Sigmoid colon (tissue), 6 donors: ENCODE measurements at regions not wholly inside any gene's neighbourhood (a gene's known extent, or its start where the extent isn't known, plus 50 kb on each side); places are given as distances from the start of the nearest gene placed in this dataset.

Experiments
- DNase-seq: peaks from one replicate; pipeline ENCODE4 v3.0.0-alpha.2; 2019
- H3K27ac ChIP-seq, 4 donors: fragments of 200-600 bp; sonication (generic); one replicate each; pipeline ENCODE4 v1.5.1; 2016 to 2019; ENCODE audit warnings: mild to moderate bottlenecking in 1 of 4
- H3K27me3 ChIP-seq, 3 donors: fragments of 200-600 bp; sonication (generic); one replicate each; pipeline ENCODE4 v1.5.1; 2019; ENCODE audit warnings: mild to moderate bottlenecking in 1 of 3
- H3K36me3 ChIP-seq, 4 donors: fragments of 200-600 bp; sonication (generic); one replicate each; pipeline ENCODE4 v1.5.1; 2016 to 2019
- H3K4me1 ChIP-seq, 4 donors: fragments of 200-600 bp; sonication (generic); one replicate each; pipeline ENCODE4 v1.5.1; 2017 to 2019
- H3K4me3 ChIP-seq, 4 donors: fragments of 200-600 bp; sonication (generic); one replicate each; pipeline ENCODE4 v1.5.1; 2017 to 2019; ENCODE audit warnings: mild to moderate bottlenecking in 2 of 4, moderate library complexity in 1 of 4
- H3K9me3 ChIP-seq, 4 donors: fragments of 200-600 bp in 3 of 4; sonication (generic) in 3 of 4; one replicate each; pipeline versions ENCODE4 v1.5.1 to v1.6.1; 2013 to 2019
- CTCF ChIP-seq, 4 experiments: fragments of 450-650 bp in 3 of 4; fragments of 200-600 bp in 1 of 4; IDR thresholded peaks; one replicate each; pipeline ENCODE4 v1.5.1; 2016 to 2019; ENCODE audit warnings: antibody characterized with exemption in 4 of 4, mild to moderate bottlenecking in 3 of 4, moderate library complexity in 2 of 4
- EP300 ChIP-seq, 4 donors: sonication (generic); formaldehyde crosslinking; IDR thresholded peaks; one replicate each; pipeline ENCODE4 v1.6.1; 2017; ENCODE audit warnings: antibody characterized with exemption in 4 of 4
- POLR2A ChIP-seq, 2 donors: fragments of 450-650 bp; IDR thresholded peaks; one replicate each; pipeline ENCODE4 v1.6.1; 2016; ENCODE audit warnings: antibody characterized with exemption in 2 of 2, mild to moderate bottlenecking in 2 of 2, moderate library complexity in 2 of 2
- POLR2AphosphoS5 ChIP-seq, 4 donors: sonication (generic); formaldehyde crosslinking; IDR thresholded peaks; one replicate each; pipeline ENCODE4 v1.6.1; 2017; ENCODE audit warnings: antibody characterized with exemption in 4 of 4
- WGBS, 2 donors: extraction: QIAGEN DNeasy Blood & Tissue Kit; methylation state at CpG; one replicate each; pipeline ENCODE4 v1.1.7; 2013; 5-methylcytosine and 5-hydroxymethylcytosine counted together
- intact Hi-C: fragments of 100-400 bp; cut with DNase I; formaldehyde crosslinking; loops from one replicate; pipeline ENCODE4 v1.15.1; 2023
- donor health status: healthy with polysubstance abuse.
- donor health status: healthy.

GRCh38 chr2:152827944-152828343, 109.5 kb downstream of the ARL6IP6 start:
- WGBS, 2 donors, result 88 to 90% methylated on average over 5 of the region's 5 CpGs
- intact Hi-C loops, result no loop called here
- no peaks in the 10 kb centered on the region for H3K9me3 ChIP-seq

DNA sequence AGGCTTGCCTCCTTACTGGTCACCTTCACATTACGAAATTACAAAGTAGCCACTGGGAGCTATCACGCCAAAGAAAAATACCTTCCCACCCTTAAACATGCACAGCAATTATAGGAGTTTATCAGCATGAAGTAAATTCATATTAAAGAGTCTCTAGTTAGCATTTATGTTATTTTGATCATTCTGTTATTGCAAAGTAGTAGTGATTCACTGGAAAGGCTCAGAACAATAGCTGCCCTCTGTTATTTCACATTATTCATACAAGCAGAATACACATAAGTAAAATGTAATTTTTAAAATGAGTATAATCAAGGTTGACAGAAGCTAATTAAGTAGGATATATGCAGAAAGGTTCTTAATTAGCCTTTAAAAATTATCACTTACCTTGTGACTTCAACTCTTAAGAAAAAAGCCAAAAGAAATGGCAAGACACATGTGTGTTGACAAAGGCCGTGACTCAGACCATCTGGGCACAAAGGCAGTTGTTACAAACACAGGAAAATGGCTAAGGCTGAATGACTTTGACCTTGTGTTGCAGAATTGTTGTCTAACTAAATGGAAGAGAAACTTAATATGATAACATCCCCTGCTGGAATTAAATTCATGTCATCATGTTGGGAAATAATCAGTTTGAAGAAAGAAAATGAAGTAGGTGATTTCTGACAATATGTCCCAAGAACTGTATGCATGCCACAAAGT, 108.3 kb downstream of the ARL6IP6 start:
- 73 to 75% methylated on average over 3 of the region's 3 CpGs for WGBS, 2 donors
- Histone ChIP-seq H3K27ac (peak overlapping the region in 2 of 4 donors; percentile 60 to 68), H3K9me3 (no peaks in the 10 kb centered on the region), H3K4me3 (no peak overlapping the region), H3K27me3 (no peaks in the 10 kb centered on the region), H3K4me1 (peaks cover 0 to 49% (median 32%) of the 10 kb centered on the region in 4 donors), H3K36me3 (no peaks in the 10 kb centered on the region)
- no peak for TF ChIP-seq EP300 (IDR thresholded peaks at IDR 0.05)
- TF ChIP-seq POLR2AphosphoS5 (IDR thresholded peaks at IDR 0.05), result no peak
- TF ChIP-seq CTCF (IDR thresholded peaks at IDR 0.05), result no peak
- no peak for TF ChIP-seq POLR2A (IDR thresholded peaks at IDR 0.05)
- DNase-seq, result no peak
- intact Hi-C loops, result no loop called here

More at GRCh38 chr2:152827944-152828343, 109.5 kb downstream of the ARL6IP6 start:
- TF ChIP-seq POLR2A (IDR thresholded peaks at IDR 0.05), result no peak
- no peak for TF ChIP-seq CTCF (IDR thresholded peaks at IDR 0.05)
- no peak for TF ChIP-seq EP300 (IDR thresholded peaks at IDR 0.05)
- no peak for TF ChIP-seq POLR2AphosphoS5 (IDR thresholded peaks at IDR 0.05)
- no peak overlapping the region for H3K27ac ChIP-seq
- peaks cover 0 to 36% (median 24%) of the 10 kb centered on the region in 4 donors for H3K4me1 ChIP-seq
- no peak overlapping the region for H3K4me3 ChIP-seq
- no peaks in the 10 kb centered on the region for H3K36me3 ChIP-seq
- no peaks in the 10 kb centered on the region for H3K27me3 ChIP-seq
- DNase-seq, result no peak

- 73 to 87% methylated on average over 3 of the region's 3 CpGs for WGBS, 2 donors
- Histone ChIP-seq H3K9me3 (no peaks in the 10 kb centered on the region), H3K4me3 (no peak overlapping the region), H3K27me3 (no peaks in the 10 kb centered on the region), H3K36me3 (no peaks in the 10 kb centered on the region), H3K4me1 (peaks cover 0 to 49% (median 32%) of the 10 kb centered on the region in 4 donors), H3K27ac (peak overlapping the region in 3 of 4 donors; percentile 25 to 68 (median 60))
- intact Hi-C loops, result no loop called here
- TF ChIP-seq POLR2AphosphoS5 (IDR thresholded peaks at IDR 0.05) (peak in 3 of 4 donors; percentile 59 to 85 (median 79)), EP300 (IDR thresholded peaks at IDR 0.05) (peak in 1 of 4 donors; percentile 70), POLR2A (IDR thresholded peaks at IDR 0.05) (no peak)
- no peak for DNase-seq
These were observed 107.4 kb downstream of the ARL6IP6 start for GRCh38 chr2:152825834-152826233.

DNA sequence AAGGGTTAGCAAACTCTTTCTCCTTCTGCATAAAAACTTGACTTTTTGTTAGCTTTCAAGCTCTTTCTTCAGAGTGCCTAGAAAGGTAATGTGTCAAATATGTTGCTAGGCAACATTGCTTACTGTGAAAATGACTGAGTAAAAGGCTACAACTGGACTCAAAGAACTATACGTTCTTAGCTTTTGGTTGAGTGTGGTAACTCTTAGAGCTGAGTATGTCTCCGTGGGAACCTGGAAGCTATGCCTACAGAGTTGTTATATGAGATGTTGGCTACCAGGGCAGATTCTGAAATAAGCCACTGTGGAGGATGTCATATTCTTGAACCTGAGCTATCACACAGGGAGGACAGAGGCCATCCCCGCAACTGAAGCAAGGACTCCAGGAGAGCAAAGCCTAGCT, 105.5 kb downstream of the ARL6IP6 start:
- no peaks in the 10 kb centered on the region for H3K36me3 ChIP-seq
- TF ChIP-seq CTCF (IDR thresholded peaks at IDR 0.05), result no peak
- TF ChIP-seq EP300 (IDR thresholded peaks at IDR 0.05), result no peak
- TF ChIP-seq POLR2AphosphoS5 (IDR thresholded peaks at IDR 0.05), result no peak
- TF ChIP-seq POLR2A (IDR thresholded peaks at IDR 0.05), result no peak
- intact Hi-C loops, result no loop called here
- H3K27me3 ChIP-seq, result no peaks in the 10 kb centered on the region
- H3K27ac ChIP-seq, result no peak overlapping the region
- H3K4me1 ChIP-seq, result peaks cover 0 to 45% (median 32%) of the 10 kb centered on the region in 4 donors
- no peaks in the 10 kb centered on the region for H3K9me3 ChIP-seq
- H3K4me3 ChIP-seq, result no peak overlapping the region
- no peak for DNase-seq
- 45 to 84% methylated on average over 3 of the region's 3 CpGs for WGBS, 2 donors

DNA sequence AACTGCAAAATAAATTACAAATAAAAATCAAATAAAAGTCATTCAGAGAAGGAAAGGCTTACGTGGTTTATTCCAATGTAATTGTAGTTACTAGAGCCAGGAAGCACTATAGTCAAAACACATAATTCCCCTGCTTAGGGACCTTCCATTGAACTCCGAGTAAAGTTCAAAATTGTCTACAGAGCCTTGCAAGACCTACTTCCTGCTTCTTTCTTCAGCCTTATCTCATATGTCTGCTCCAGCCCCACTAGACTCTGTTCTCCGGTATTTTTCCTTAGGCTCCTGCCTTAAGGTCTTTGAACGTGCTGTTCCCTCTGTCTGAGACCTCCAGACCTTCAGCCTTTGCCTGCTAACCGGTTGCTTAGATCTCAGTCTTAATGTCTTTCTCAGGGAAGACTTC, 104.3 kb downstream of the ARL6IP6 start:
- Histone ChIP-seq H3K36me3 (no peaks in the 10 kb centered on the region), H3K4me1 (peaks cover 0 to 45% (median 32%) of the 10 kb centered on the region in 4 donors), H3K9me3 (no peaks in the 10 kb centered on the region), H3K27ac (peak overlapping the region in 3 of 4 donors; percentile 16 to 55 (median 33)), H3K27me3 (no peaks in the 10 kb centered on the region), H3K4me3 (no peak overlapping the region)
- DNase-seq, result no peak
- TF ChIP-seq POLR2A (IDR thresholded peaks at IDR 0.05), result no peak
- no peak for TF ChIP-seq POLR2AphosphoS5 (IDR thresholded peaks at IDR 0.05)
- TF ChIP-seq EP300 (IDR thresholded peaks at IDR 0.05), result no peak
- no peak for TF ChIP-seq CTCF (IDR thresholded peaks at IDR 0.05)
- intact Hi-C loops, result no loop called here
- 34 to 41% methylated on average over 5 of the region's 5 CpGs for WGBS, 2 donors
